ENCODE measurements at regions not wholly inside any gene's neighbourhood (a gene's known extent, or its start where the extent isn't known, plus 50 kb on each side); places are given as distances from the start of the nearest gene placed in this dataset.

DNA sequence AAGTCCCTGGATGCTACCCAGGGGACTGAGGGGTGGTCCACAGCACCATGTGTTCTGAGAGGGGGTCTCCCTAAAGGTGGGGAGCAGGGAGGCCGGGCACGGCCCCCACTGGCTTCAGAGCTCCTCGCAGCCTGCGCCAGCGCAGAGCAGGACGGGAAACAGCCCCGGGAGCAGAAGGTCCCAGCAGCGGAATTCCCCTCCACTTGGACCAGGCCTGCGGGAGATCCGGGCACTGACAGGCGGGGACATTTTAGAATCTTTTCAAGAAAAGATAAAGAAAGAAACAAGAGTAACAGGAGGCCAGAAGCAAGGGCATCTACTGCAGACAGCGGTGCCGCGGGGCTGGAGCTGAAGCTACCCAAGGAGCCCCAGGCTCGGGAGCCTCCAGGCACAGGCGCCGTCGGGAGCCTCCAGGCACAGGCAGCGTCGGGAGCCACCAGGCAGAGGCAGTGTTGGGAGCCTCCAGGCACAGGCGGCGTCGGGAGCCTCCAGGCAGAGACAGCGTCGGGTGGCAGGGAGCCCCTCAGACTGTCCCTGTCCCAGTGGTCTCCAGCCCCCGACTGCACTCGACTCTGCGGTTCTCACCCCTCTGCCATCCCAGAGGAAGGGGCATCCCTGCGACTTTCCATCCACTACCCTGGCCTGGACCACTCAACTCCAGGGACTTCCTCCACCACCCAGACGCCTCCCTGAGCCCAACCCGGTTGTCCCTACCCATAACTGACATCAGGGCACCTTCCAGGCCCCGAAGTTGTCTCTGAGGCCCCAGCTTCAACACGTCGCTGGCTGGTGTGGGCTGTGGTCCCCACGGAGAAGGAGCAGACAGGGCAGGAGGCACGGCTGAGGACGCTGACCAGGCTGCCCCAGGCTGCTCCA, 211.1 kb downstream of the BRD1 start:
- no peak for DNase-seq (ENCODE audit: low read depth)
- H3K4me3 ChIP-seq (ENCODE audit: low read length) = no peak overlapping the region
- TF ChIP-seq, protein P1, sequence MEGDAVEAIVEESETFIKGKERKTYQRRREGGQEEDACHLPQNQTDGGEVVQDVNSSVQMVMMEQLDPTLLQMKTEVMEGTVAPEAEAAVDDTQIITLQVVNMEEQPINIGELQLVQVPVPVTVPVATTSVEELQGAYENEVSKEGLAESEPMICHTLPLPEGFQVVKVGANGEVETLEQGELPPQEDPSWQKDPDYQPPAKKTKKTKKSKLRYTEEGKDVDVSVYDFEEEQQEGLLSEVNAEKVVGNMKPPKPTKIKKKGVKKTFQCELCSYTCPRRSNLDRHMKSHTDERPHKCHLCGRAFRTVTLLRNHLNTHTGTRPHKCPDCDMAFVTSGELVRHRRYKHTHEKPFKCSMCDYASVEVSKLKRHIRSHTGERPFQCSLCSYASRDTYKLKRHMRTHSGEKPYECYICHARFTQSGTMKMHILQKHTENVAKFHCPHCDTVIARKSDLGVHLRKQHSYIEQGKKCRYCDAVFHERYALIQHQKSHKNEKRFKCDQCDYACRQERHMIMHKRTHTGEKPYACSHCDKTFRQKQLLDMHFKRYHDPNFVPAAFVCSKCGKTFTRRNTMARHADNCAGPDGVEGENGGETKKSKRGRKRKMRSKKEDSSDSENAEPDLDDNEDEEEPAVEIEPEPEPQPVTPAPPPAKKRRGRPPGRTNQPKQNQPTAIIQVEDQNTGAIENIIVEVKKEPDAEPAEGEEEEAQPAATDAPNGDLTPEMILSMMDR (IDR thresholded peaks at IDR 0.05; ENCODE audit: insufficient read depth, low read depth, low read length, missing control alignments) = no peak

DNA sequence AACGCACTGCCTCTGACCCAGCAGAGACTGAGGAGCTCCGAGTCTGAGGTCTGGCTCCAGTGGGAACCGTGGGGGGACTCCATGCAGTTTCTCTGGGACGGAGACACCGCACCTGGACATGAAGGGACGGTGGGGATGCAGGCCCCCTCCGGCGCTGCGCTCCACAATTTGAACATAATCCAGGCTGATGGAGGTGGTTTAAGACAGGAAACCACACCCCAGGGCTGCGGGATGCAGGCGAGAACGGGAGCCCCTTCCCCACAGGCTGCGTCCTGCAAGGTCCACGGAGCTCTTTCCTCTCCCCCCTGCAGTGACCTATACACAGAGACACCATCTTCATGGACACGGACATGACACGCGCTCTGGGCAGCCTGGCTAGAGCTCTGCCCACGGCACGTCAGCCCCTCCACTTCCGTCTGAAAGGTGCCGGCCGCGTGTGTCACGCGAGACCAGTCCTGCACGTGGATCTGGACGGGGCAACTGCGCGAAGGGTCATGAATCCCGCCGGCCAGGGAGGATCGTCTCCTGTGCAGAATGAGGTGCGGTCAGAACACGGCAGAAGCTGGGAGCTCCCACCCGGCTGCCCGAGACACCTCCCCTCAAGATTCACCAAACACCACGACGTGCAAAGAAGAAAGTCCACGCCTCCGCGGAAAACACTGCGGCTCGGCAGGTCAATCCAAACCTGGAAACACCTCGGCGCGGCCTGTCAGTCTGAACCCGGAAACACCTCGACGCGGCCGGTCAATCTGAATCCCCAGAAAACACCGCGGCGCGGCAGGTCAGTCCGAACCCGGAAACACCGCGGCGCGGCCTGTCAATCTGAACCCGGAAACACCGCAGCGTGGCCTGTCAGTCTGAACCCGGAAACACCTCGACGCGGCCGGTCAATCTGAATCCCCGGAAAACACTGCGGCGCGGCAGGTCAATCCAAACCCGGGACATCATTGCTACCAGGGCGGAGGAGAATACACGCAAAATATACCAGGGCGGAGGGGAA, 212.4 kb downstream of the BRD1 start:
- no peak for DNase-seq (ENCODE audit: low read depth)
- TF ChIP-seq, protein P1 (IDR thresholded peaks at IDR 0.05; ENCODE audit: insufficient read depth, low read depth, low read length, missing control alignments) = no peak
- H3K4me3 ChIP-seq (ENCODE audit: low read length) = no peak overlapping the region

DNA sequence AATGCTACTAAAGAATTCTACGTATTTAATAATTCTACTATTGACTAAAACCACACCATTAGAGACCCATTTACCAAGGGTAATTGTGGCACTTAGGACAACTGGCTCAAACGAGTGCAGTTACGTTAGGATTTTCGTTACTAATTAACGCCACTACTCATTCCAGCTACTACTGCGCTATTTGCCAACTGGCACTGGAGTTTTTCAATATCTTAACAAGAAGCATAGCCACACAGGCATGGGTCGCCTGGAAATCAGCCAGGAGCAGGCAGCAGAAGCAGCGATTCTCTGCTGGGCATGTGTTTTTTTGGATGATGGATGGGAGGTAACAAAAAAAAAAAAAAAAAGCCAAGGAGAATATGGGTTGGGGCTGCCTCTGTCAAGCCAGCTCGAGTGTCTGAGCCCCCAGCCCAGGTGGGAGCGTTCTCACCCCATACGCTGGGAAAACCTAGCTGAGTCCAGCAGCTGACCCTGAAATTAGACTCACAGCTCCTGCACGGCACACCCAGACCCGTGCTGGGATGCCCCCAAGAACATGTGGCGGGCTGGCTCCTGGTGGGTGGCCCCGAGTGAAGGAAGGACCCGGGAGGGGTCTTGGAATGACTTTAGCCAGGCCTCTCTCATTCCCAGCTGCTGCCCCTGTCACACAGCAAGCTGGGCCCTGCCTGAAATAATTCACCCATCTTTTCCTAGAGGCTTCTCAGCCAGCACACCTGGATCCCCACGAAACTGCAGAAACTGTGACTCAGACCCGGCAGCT, 214.0 kb downstream of the BRD1 start:
- TF ChIP-seq, protein P1 (IDR thresholded peaks at IDR 0.05; ENCODE audit: insufficient read depth, low read depth, low read length, missing control alignments) = no peak
- no peak for DNase-seq (ENCODE audit: low read depth)
- H3K4me3 ChIP-seq (ENCODE audit: low read length) = no peak overlapping the region

DNA sequence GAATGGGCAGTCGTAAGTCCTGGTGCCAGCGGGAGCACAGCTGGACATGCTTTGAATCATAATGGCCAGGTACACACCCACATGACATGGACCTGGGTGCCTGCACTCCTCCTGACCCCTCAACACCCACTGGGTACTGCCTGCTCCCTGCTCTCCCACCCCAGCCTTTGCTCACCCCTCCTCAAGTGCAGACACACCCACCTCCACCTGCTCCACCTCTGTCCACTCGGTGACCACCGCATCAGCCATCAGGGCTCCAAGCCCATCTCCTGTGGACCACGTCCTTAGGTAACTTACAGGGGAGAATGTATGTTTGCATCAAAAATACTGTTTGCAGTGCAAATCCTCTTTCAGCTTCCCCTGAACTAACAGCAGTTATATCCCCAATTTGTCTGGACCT, 214.6 kb downstream of the BRD1 start:
- H3K4me3 ChIP-seq (ENCODE audit: low read length) = no peak overlapping the region
- TF ChIP-seq, protein P1 (IDR thresholded peaks at IDR 0.05; ENCODE audit: insufficient read depth, low read depth, low read length, missing control alignments) = no peak
- DNase-seq (ENCODE audit: low read depth) = no peak

DNA sequence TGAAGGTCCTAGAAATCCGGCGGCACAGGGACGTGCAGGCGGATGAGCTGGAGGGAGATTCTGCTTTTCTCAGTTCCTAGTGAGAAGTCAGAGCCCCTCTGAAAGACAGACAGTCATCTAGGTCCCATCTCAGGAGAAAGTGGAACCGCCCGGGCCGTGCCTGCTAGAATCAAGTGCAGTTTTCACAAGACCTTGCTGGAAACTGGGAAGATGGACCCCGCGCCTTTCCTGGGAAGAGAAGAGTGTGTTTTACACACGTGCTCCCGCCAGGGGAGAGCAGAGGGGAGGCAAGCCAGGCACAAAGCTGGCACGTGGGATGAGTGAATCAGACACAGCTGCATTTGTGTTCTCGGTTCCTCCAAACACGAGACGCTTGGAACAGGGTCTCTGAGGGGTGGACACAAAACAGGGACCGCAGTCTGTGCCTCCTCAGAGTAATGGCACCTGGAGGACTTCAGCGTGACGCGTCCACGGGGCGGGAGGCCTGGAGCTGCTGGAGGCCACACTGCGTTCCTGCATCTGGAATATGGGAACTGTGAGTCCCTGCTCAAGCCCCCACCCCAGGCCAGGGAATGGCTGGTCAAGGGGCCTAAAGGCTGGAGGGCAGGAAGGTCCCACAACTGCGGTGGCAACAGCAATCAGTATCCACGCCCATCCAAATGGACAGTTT, 218.3 kb downstream of the BRD1 start:
- no peak for DNase-seq (ENCODE audit: low read depth)
- TF ChIP-seq, protein P1 (IDR thresholded peaks at IDR 0.05; ENCODE audit: insufficient read depth, low read depth, low read length, missing control alignments) = no peak

DNA sequence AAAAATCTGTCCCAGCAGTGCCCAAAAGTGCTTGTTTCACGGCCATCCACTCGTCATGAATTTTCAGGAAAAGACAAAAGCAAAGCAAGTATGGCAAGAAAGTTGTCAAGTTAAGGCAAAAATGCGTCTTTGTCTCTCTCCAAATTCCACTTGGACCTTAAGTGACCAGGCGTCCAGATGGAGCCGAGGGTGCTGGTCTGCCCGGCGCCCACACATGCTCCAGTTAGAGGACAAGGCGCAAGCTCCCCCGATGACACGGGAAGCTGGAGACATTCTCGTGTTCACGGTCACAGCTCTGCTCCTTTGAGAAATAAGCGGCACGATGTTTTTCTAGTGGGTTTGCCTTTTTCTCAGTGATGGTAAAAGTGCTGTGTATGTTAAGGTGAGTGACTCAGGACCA, 219.0 kb downstream of the BRD1 start:
- TF ChIP-seq, protein P1 (IDR thresholded peaks at IDR 0.05; ENCODE audit: insufficient read depth, low read depth, low read length, missing control alignments) = no peak
- no peak for DNase-seq (ENCODE audit: low read depth)
- no peak overlapping the region for H3K4me3 ChIP-seq (ENCODE audit: low read length)

More for the DNA sequence above, 218.3 kb downstream of the BRD1 start:
- no peak overlapping the region for H3K4me3 ChIP-seq (ENCODE audit: low read length)

All from epithelial cell of esophagus (primary cell).